Fibroblast of pulmonary artery (primary cell): ENCODE measurements at regions not wholly inside any gene's neighbourhood (a gene's known extent, or its start where the extent isn't known, plus 50 kb on each side); places are given as distances from the start of the nearest gene placed in this dataset.
A peak's percentile ranks its signal among the peaks of the same experiment; 100 is the strongest.

Source experiments
- DNase-seq: peaks from one replicate; pipeline ENCODE4 v3.0.0-alpha.2; 2010; ENCODE audit warnings: low read depth
- H3K4me3 ChIP-seq: replicated peaks from 2 replicates; pipeline ENCODE4 v1.5.1; 2011; ENCODE audit warnings: low read depth, mild to moderate bottlenecking, control low read depth, low read length, moderate library complexity
- TF ChIP-seq, protein P1 (sequence below): IDR thresholded peaks from 2 replicates; pipeline ENCODE4 v1.5.1; 2011; ENCODE audit warnings: mild to moderate bottlenecking, control low read depth, low read length, inconsistent platforms; ENCODE audit errors: missing control alignments

DNA sequence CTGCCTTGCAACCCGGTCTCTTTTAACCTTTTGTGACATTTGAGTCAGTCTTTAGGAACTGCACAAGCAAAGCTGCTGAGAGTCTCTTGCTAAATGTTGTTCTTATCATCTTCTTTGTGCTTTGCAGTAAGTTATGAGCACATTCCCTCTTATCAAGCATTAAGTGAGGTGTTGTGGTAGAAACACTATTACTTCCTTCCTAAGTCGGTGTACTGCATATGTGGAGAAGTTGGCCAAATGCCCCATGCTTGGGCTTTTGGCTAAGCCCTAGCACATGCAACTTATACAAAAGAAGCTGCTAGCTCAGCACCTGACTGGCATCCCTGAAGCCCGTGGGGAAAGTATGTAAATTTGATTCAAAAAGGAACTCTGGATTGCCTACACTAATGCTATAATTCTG, 136.5 kb upstream of the RBMS3 start:
- H3K4me3 ChIP-seq = no peak overlapping the region
- peak; percentile 50 for DNase-seq
- TF ChIP-seq, protein P1, sequence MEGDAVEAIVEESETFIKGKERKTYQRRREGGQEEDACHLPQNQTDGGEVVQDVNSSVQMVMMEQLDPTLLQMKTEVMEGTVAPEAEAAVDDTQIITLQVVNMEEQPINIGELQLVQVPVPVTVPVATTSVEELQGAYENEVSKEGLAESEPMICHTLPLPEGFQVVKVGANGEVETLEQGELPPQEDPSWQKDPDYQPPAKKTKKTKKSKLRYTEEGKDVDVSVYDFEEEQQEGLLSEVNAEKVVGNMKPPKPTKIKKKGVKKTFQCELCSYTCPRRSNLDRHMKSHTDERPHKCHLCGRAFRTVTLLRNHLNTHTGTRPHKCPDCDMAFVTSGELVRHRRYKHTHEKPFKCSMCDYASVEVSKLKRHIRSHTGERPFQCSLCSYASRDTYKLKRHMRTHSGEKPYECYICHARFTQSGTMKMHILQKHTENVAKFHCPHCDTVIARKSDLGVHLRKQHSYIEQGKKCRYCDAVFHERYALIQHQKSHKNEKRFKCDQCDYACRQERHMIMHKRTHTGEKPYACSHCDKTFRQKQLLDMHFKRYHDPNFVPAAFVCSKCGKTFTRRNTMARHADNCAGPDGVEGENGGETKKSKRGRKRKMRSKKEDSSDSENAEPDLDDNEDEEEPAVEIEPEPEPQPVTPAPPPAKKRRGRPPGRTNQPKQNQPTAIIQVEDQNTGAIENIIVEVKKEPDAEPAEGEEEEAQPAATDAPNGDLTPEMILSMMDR = no peak

DNA sequence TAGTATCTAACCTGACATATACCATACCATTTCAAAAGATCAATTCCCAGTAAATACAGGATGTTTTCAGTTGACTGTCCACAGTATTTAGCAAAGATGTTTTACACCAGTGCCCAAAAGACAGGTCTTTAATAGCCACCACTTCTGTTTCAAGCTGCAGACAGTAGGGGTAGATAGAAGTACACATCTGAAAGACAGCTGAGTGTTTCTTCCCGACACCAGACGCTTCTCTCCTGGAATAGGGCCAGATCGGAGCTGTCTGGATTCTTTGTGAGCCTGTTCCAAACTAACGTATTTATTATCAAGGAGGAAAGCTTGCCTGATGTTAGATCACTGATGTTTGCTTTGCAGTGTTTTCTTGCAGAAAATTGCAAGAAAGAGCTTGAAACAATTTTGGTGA, 136.1 kb upstream of the RBMS3 start:
- no peak overlapping the region for H3K4me3 ChIP-seq
- TF ChIP-seq, protein P1 = peak; percentile 43
- peak; percentile 79 for DNase-seq

DNA sequence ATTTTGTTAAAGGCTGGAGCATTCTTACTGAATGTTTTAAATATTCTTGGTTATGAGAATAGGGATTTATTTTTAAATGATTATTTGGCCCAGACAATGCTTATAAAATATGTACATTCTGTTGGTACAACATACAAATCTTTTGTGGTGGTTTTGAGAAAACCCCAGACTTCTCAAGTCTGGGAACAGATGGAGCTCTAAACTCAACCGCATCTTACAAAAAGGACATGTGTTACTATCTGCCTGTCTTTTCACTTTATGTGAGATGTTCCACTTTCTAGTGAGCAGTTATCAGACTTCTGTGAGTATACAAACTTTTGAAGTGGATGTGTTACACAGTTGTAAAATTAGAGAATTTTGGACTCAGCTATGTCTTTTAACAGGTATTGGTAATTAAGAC, 135.5 kb upstream of the RBMS3 start:
- H3K4me3 ChIP-seq = no peak overlapping the region
- no peak for DNase-seq
- TF ChIP-seq, protein P1 = no peak

DNA sequence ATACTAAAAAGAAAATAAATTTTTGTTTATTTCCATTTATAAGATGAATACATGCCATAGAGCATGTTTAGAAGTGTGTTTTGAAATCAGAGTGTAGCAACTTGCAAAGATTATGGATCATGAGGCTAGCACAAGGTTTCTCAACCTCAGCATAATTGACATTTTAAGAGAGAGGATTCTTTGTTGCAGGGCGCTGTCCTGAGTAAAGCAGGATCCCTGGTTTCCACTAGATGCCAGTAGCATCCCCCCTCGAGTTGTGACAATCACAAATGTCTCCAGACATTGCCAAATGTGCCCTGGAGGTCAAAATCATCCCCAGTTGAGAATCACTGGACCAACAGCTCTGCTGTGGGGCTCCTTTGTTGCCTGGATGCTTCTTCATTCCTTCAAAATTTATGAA, 128.5 kb upstream of the RBMS3 start:
- no peak for DNase-seq
- TF ChIP-seq, protein P1 = no peak
- H3K4me3 ChIP-seq = no peak overlapping the region

DNA sequence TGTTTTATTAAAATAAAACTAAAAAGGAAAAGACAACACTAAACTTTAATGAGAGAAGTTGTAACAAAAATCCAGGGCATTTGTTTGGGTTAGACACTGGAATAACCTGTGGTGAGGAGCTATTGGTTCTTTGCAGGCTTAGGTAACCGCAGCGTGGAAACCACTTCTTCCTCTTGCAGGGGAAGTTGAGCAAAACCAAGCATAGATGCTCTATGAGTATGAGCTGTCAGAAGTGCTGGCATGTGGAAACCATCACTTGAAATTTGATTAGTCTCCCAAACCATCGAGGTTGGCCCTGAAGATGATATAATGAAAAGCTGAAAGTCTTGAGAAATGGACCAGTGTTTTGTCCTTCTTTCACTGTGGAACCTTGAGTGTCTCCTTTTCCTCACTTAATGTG, 127.1 kb upstream of the RBMS3 start:
- DNase-seq = peak; percentile 26
- TF ChIP-seq, protein P1 = no peak

DNA sequence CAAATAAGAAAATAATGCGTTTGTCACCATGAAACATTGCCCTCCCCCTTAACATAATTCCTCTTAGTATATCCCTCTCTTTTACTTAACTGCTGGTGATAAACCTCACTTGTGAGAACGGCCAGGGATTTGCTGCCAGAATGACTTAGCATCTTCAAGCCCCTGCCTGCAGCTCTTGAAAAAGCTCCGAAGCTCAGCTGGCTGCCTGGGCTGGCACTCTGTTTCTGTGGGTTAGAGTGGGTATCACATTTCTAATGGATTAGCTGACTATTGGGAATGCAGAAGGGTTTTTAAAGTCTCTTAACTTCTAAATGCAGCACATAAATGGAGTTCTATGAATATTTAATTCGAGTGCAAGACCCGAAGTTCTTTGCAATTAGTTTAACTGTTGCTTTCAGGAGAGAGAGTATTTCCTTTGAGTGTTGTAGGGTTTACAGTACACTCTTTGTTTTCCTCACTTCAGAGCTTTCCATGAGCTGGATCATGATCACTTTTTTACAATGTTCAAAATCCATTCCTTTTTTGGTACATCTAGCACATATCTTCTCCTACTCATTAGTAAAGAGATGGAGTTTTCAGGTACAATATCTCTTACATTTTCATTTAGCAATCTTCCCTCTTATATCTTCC, 124.7 kb upstream of the RBMS3 start:
- DNase-seq = peak; percentile 19
- TF ChIP-seq, protein P1 = no peak
- no peak overlapping the region for H3K4me3 ChIP-seq

More for the DNA sequence above, 127.1 kb upstream of the RBMS3 start:
- H3K4me3 ChIP-seq = no peak overlapping the region

DNA sequence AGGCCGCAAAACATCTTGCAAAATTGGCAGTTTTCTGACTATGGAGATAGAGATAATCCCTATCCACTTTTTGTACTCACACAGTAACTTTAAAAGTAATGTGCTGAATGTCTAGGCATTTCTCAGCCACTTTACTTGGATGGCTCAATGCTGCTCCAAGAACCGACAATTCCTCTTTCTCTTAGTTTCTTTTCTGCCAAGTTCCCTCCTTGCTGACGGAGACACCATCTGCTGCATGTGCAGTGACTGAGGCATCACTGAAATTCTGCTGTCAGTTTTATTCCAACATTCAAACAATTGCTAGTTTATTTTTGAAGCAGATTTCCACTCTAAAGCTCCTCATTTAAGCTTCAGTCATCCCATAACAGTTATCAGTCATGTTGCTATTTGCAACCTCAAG, 116.0 kb upstream of the RBMS3 start:
- DNase-seq = no peak
- no peak overlapping the region for H3K4me3 ChIP-seq
- TF ChIP-seq, protein P1 = no peak
